Keratinocyte (primary cell): ENCODE measurements at regions not wholly inside any gene's neighbourhood (a gene's known extent, or its start where the extent isn't known, plus 50 kb on each side); places are given as distances from the start of the nearest gene placed in this dataset.

ENCODE experiments used
- CTCF ChIP-seq, 3 experiments: IDR thresholded peaks in 1 of 3; conservative IDR thresholded peaks in 1 of 3; optimal IDR thresholded peaks in 1 of 3; 2 replicates in 2 of 3; 3 replicates in 1 of 3; pipeline versions ENCODE3 to v1.5.1; 2011; ENCODE audit warnings: low read length in 3 of 3, mild to moderate bottlenecking in 3 of 3, moderate library complexity in 2 of 3, control low read depth in 1 of 3, inconsistent platforms in 1 of 3; ENCODE audit not compliant: insufficient read depth in 2 of 3; ENCODE audit errors: extremely low read depth in 1 of 3
- EZH2 ChIP-seq: IDR thresholded peaks from one replicate; pipeline ENCODE4 v1.6.1; 2012; ENCODE audit warnings: inconsistent platforms, mild to moderate bottlenecking, low read length, moderate library complexity

DNA sequence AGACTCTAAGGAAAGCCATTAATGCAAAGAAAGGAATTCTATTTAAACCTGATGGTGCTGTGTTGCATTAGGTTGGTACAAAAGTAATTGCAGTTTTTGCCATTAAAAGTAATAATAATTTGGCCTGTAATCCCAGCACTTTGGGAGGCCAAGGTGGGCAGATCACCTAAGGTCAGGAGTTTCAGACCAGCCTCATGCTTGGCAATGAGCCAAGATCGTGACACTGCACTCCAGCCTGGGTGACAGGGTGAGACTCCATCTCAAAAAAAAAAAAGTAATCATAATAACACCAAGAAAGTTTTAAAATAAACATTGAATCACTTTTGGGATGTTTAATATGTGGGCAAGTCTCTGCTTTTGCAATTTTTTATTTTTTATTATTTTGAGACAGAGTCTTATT, 107.3 kb upstream of the FRMD4A start:
- no peak for TF ChIP-seq CTCF (optimal IDR thresholded peaks at IDR 0.05 in 1 of 3, IDR thresholded peaks at IDR 0.05 in 1 of 3, conservative IDR thresholded peaks at IDR 0.05 in 1 of 3; ENCODE audit: extremely low read depth in 1 of 3, insufficient read depth in 2 of 3, low read length in 3 of 3)
- TF ChIP-seq EZH2 = no peak
